ENCODE measurements at regions not wholly inside any gene's neighbourhood (a gene's known extent, or its start where the extent isn't known, plus 50 kb on each side); places are given as distances from the start of the nearest gene placed in this dataset.

DNA sequence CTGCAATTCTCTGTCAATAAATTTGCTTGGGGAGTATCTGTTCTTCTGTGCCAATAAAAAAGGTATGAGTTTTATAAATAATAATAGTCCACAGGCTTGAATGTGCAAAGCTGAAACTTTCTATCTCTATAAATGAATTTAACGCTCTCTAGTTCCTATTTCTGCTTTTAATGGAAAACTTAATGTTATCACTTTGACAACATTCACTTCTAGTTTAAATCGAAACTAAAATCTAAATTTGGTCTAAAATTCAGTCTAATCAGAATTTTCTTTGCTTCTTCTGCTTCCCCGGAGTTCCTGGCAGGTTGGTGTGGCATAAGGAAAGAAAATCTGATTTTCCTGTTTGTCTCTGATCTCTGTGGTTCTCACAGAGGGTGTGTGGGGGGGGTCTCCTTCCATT is 450.1 kb upstream of the TBL1XR1 start:
- Histone ChIP-seq H3K4me1 (peaks cover 0 to 5% of the 10 kb centered on the region in 2 donors), H3K36me3 (no peaks in the 10 kb centered on the region), H3K27ac (no peak overlapping the region), H3K27me3 (no peaks in the 10 kb centered on the region), H3K4me3 (no peak overlapping the region), H3K9me3 (no peaks in the 10 kb centered on the region)
- ATAC-seq (no peak), DNase-seq (no peak)
- intact Hi-C loops (cut with DNase I), result no loop called here
- TF ChIP-seq, protein P1, sequence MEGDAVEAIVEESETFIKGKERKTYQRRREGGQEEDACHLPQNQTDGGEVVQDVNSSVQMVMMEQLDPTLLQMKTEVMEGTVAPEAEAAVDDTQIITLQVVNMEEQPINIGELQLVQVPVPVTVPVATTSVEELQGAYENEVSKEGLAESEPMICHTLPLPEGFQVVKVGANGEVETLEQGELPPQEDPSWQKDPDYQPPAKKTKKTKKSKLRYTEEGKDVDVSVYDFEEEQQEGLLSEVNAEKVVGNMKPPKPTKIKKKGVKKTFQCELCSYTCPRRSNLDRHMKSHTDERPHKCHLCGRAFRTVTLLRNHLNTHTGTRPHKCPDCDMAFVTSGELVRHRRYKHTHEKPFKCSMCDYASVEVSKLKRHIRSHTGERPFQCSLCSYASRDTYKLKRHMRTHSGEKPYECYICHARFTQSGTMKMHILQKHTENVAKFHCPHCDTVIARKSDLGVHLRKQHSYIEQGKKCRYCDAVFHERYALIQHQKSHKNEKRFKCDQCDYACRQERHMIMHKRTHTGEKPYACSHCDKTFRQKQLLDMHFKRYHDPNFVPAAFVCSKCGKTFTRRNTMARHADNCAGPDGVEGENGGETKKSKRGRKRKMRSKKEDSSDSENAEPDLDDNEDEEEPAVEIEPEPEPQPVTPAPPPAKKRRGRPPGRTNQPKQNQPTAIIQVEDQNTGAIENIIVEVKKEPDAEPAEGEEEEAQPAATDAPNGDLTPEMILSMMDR (IDR thresholded peaks at IDR 0.05), result no peak

DNA sequence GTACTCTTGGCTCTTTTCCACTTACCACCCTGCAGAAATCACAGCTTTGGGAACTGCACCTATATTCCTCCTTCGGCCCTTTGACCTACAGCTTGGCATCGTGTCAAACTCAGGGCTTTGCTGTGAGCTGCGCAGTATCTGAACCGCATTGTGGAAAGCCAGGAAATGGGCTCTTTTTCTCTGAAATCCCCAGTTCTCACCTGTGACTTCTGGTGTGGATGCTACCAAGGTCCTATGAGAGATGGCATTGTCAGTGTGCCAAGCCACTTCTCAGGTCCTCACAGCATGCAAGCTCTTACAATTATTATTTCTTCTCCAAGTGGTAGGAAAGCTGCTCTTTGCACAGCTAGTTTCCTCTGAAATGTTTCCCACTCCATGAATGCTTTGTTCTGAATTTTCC is 450.6 kb upstream of the TBL1XR1 start:
- Histone ChIP-seq H3K27me3 (no peaks in the 10 kb centered on the region), H3K27ac (no peak overlapping the region), H3K4me1 (peaks cover 0 to 5% of the 10 kb centered on the region in 2 donors), H3K9me3 (no peaks in the 10 kb centered on the region), H3K36me3 (no peaks in the 10 kb centered on the region), H3K4me3 (no peak overlapping the region)
- ATAC-seq (no peak), DNase-seq (no peak)
- TF ChIP-seq, protein P1 (IDR thresholded peaks at IDR 0.05), result no peak
- intact Hi-C loops (cut with DNase I), result no loop called here

DNA sequence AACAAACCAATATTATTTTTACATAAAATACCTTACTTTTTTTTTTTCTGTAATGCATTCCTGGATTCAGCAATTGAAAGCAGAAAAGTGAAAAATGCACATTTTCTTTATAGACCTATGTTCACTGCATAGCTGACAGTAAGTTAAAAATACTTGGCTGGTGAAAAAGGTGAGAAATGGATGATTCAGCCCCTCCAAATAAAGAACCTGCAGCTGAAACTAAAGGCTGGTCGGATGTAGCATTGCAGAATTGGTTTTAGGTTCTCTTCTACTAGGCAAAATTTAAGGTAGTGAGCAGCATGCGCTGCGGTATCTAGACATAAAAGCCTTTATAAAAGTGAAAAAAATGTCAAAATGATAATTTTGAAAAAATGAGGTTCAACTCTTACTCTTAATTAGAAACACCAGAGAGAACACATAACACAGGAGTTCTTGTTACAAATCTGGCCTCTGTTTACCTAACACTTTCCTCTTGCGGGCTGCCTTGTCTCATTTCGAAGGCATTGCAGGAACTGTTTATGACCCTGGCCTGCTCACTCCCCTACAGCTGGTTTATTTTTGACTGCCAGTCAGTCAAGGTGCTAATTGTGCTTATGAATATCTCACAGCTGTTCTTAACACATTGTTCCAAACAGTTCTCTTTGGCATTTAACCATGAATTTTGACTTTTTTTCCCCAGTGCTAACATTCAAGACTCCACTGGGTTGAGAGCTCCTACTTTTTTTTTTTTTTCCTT is 455.4 kb upstream of the TBL1XR1 start:
- intact Hi-C loops (cut with DNase I), result no loop called here
- Histone ChIP-seq H3K9me3 (no peaks in the 10 kb centered on the region), H3K4me3 (no peak overlapping the region), H3K27ac (no peak overlapping the region), H3K36me3 (no peaks in the 10 kb centered on the region), H3K27me3 (no peaks in the 10 kb centered on the region), H3K4me1 (peaks cover 0 to under 1% of the 10 kb centered on the region in 2 donors)
- DNase-seq, result peak in 1 of 4 donors; percentile 44
- TF ChIP-seq, protein P1 (IDR thresholded peaks at IDR 0.05), result no peak
- ATAC-seq, result peak; percentile 66

DNA sequence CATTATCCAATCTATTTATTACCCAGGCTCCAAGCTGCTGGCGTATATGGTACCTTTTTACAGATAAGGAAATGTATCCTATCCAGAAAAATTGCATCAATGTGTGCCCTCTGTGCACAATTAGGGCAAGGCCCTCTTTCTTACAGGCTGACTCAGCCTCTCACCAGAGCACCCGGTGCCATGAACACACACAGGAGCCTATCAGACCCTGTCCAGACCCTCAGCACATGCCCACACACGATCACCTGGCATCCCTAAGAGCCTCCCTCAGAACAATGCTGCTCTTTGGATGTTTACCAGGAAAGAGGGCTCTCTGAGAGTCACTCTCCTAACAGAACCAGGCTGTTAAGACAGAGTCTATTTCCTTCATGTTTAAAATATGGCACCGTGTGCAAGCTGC is 460.0 kb upstream of the TBL1XR1 start:
- TF ChIP-seq, protein P1 (IDR thresholded peaks at IDR 0.05), result no peak
- intact Hi-C loops (cut with DNase I), result no loop called here
- no peak for DNase-seq
- Histone ChIP-seq H3K27me3 (no peaks in the 10 kb centered on the region), H3K4me1 (no peaks in the 10 kb centered on the region), H3K27ac (no peak overlapping the region), H3K36me3 (no peaks in the 10 kb centered on the region), H3K4me3 (no peak overlapping the region), H3K9me3 (no peaks in the 10 kb centered on the region)
- peak; percentile 44 for ATAC-seq

DNA sequence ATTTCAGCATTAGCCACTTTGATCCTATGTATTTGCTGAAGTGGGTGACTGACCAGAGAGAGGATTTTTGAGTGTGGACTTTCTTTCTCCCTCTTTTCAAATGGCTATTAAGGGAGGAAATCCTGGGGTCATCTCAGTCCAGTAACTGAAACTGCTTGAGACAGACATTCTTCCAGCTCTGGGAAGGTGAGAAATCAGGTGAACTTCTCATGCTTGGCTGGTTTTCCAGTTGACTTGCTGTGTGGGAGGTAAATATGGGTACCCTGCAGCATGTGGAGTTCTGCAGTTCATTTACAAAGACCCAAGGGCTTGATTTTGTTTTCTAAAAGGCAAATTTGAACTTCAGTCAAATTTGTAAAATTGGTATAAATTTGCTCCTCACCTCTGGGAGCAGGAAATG is 461.1 kb upstream of the TBL1XR1 start:
- TF ChIP-seq, protein P1 (IDR thresholded peaks at IDR 0.05), result no peak
- DNase-seq, result no peak
- no peak for ATAC-seq
- Histone ChIP-seq H3K4me3 (no peak overlapping the region), H3K27ac (no peak overlapping the region), H3K9me3 (no peaks in the 10 kb centered on the region), H3K27me3 (no peaks in the 10 kb centered on the region), H3K36me3 (no peaks in the 10 kb centered on the region), H3K4me1 (no peaks in the 10 kb centered on the region)
- intact Hi-C loops (cut with DNase I), result no loop called here
